ENCODE measurements at regions not wholly inside any gene's neighbourhood (a gene's known extent, or its start where the extent isn't known, plus 50 kb on each side); places are given as distances from the start of the nearest gene placed in this dataset.

- Histone ChIP-seq H3K4me1 (ENCODE audit: low read depth) (peaks cover 3% of the 10 kb centered on the region), H3K36me3 (no peaks in the 10 kb centered on the region), H3K9me3 (ENCODE audit: low read depth) (peaks cover 3% of the 10 kb centered on the region), H3K27ac (no peak overlapping the region), H3K27me3 (no peaks in the 10 kb centered on the region), H3K4me3 (no peak overlapping the region)
- TF ChIP-seq, protein P1, sequence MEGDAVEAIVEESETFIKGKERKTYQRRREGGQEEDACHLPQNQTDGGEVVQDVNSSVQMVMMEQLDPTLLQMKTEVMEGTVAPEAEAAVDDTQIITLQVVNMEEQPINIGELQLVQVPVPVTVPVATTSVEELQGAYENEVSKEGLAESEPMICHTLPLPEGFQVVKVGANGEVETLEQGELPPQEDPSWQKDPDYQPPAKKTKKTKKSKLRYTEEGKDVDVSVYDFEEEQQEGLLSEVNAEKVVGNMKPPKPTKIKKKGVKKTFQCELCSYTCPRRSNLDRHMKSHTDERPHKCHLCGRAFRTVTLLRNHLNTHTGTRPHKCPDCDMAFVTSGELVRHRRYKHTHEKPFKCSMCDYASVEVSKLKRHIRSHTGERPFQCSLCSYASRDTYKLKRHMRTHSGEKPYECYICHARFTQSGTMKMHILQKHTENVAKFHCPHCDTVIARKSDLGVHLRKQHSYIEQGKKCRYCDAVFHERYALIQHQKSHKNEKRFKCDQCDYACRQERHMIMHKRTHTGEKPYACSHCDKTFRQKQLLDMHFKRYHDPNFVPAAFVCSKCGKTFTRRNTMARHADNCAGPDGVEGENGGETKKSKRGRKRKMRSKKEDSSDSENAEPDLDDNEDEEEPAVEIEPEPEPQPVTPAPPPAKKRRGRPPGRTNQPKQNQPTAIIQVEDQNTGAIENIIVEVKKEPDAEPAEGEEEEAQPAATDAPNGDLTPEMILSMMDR (IDR thresholded peaks at IDR 0.05; ENCODE audit: low read depth, low read length), result no peak
- DNase-seq (ENCODE audit: low read depth in 1 of 2, low spot score in 1 of 2), result no peak
Measured at GRCh38 chr2:222351035-222351434, 52.2 kb upstream of the PAX3 start.

DNA sequence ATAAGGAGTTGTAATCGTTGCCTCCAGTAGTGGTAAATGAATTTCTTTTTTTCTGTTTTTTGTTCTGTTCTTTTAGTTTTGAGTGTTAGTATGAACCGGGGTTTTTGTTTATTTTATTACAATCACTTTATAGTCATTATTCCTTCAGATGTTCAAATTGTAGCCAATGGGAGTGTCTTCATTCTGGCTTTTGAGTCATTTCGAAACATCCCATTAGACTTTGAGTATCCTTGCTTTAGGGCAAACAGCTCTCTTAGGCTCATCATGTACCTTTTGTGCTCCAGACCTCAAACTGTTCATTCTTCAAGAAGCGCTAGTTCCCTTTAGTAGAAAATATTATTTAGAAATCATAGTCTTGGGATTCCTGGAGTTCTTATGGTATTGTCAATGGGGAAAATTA lies 54.2 kb upstream of the PAX3 start:
- H3K4me3 ChIP-seq, result no peak overlapping the region
- H3K27ac ChIP-seq, result no peak overlapping the region
- DNase-seq (ENCODE audit: low read depth in 1 of 2, low spot score in 1 of 2), result no peak
- peaks cover 3% of the 10 kb centered on the region for H3K9me3 ChIP-seq (ENCODE audit: low read depth)
- H3K36me3 ChIP-seq, result no peaks in the 10 kb centered on the region
- H3K4me1 ChIP-seq (ENCODE audit: low read depth), result no peaks in the 10 kb centered on the region
- H3K27me3 ChIP-seq, result no peaks in the 10 kb centered on the region
- TF ChIP-seq, protein P1 (IDR thresholded peaks at IDR 0.05; ENCODE audit: low read depth, low read length), result no peak

DNA sequence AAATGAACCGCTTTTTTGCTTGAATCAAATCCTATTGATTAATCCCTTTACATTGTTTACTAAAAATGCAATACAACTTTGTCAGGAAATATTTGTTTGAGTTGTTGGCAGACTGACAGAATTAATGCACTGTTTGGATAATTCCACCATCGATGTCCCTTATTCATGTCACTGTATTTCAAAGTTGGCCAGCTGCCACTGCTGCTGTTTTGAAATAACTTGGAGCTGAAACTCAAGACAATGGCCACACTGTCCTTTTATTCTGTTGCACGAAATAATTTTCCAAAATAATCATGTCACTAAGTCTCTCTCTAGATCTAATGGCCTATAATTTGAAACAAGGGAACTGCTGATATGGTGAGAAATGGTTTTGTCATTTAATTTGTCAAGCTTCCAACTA lies 55.2 kb upstream of the PAX3 start:
- no peaks in the 10 kb centered on the region for H3K36me3 ChIP-seq
- no peak overlapping the region for H3K4me3 ChIP-seq
- no peaks in the 10 kb centered on the region for H3K27me3 ChIP-seq
- H3K9me3 ChIP-seq (ENCODE audit: low read depth), result peaks cover 3% of the 10 kb centered on the region
- no peaks in the 10 kb centered on the region for H3K4me1 ChIP-seq (ENCODE audit: low read depth)
- no peak for DNase-seq (ENCODE audit: low read depth in 1 of 2, low spot score in 1 of 2)
- H3K27ac ChIP-seq, result no peak overlapping the region
- TF ChIP-seq, protein P1 (IDR thresholded peaks at IDR 0.05; ENCODE audit: low read depth, low read length), result no peak

GRCh38 chr2:222355860-222356259 lies 57.1 kb upstream of the PAX3 start:
- Histone ChIP-seq H3K27ac (no peak overlapping the region), H3K36me3 (no peaks in the 10 kb centered on the region), H3K4me3 (no peak overlapping the region), H3K27me3 (no peaks in the 10 kb centered on the region), H3K4me1 (ENCODE audit: low read depth) (no peaks in the 10 kb centered on the region), H3K9me3 (ENCODE audit: low read depth) (no peaks in the 10 kb centered on the region)
- TF ChIP-seq, protein P1 (IDR thresholded peaks at IDR 0.05; ENCODE audit: low read depth, low read length), result no peak
- no peak for DNase-seq (ENCODE audit: low read depth in 1 of 2, low spot score in 1 of 2)

DNA sequence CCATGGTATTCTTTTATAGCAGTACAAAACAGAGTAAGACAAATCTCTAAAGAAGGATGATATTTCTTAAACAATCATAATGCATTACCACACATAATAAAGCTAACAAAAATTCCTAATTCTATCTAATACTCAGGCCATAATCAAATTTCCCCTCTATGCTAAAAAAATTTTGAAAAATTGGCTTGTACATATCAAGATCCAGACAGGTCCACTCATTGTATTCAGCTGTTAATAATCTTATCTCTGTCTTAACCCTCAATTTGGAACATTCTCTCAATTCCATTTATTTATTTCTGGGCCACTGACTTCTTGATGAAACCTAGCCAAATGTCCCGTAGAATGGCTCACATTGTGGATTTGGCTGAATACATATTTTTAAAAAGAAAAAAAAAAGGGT lies 59.1 kb upstream of the PAX3 start:
- Histone ChIP-seq H3K9me3 (ENCODE audit: low read depth) (no peaks in the 10 kb centered on the region), H3K27ac (no peak overlapping the region), H3K4me1 (ENCODE audit: low read depth) (no peaks in the 10 kb centered on the region), H3K36me3 (no peaks in the 10 kb centered on the region), H3K4me3 (no peak overlapping the region), H3K27me3 (no peaks in the 10 kb centered on the region)
- TF ChIP-seq, protein P1 (IDR thresholded peaks at IDR 0.05; ENCODE audit: low read depth, low read length), result no peak
- DNase-seq (ENCODE audit: low read depth in 1 of 2, low spot score in 1 of 2), result no peak

DNA sequence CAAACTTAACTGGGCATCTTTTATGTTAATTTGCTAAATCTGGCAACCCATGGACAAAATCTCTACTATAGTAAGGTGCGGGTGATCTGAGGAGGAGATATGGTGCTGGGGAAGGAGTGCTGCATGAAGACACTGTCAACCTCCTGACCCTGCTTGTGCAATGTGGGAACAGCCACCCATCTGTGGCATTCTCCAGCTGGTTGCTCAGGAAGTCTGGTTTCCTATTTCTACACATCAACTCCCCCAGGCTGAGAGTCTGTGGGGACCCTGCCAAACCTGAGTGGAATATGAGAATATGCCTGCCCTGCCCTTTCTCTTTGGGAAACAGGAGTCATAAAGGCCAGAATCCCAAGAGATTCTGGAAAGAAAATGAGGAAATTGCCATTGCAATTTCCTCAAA lies 60.1 kb upstream of the PAX3 start:
- no peaks in the 10 kb centered on the region for H3K4me1 ChIP-seq (ENCODE audit: low read depth)
- H3K27ac ChIP-seq, result no peak overlapping the region
- no peaks in the 10 kb centered on the region for H3K36me3 ChIP-seq
- TF ChIP-seq, protein P1 (IDR thresholded peaks at IDR 0.05; ENCODE audit: low read depth, low read length), result no peak
- no peak overlapping the region for H3K4me3 ChIP-seq
- H3K9me3 ChIP-seq (ENCODE audit: low read depth), result no peaks in the 10 kb centered on the region
- DNase-seq (ENCODE audit: low read depth in 1 of 2, low spot score in 1 of 2), result peak in 1 of 2 donors; percentile 80
- no peaks in the 10 kb centered on the region for H3K27me3 ChIP-seq

All from cardiac muscle cell (in vitro differentiated cells and primary cell).